NCI-H1417 treated with DMSO at 0.1 percent for 48 hours (cell line): ENCODE measurements at regions not wholly inside any gene's neighbourhood (a gene's known extent, or its start where the extent isn't known, plus 50 kb on each side); places are given as distances from the start of the nearest gene placed in this dataset.
"Not testable (repeated sequence)": the region's sequence is repeated elsewhere in the genome, so short reads cannot be mapped to it uniquely, and the experiment has no call there.

ENCODE experiments used
- DNase-seq: peaks from one replicate; lab custom pipeline; 2025; lab: John Stamatoyannopoulos, UW

- DNase-seq: no peak
Measured at GRCh38 chr3:18124501-18124900, 300.6 kb downstream of the SATB1 start.

- DNase-seq: no peak
Measured at GRCh38 chr3:18122264-18122663, 302.9 kb downstream of the SATB1 start.

GRCh38 chr3:18121020-18121419, 304.1 kb downstream of the SATB1 start:
- DNase-seq: no peak

GRCh38 chr3:18119866-18120265, 305.3 kb downstream of the SATB1 start:
- DNase-seq: no peak

- DNase-seq: no peak
Measured at GRCh38 chr3:18114894-18115293, 310.2 kb downstream of the SATB1 start.

- no peak for DNase-seq
Measured at GRCh38 chr3:18113417-18113816, 311.7 kb downstream of the SATB1 start.

GRCh38 chr3:18112674-18113375, 312.3 kb downstream of the SATB1 start:
- no peak for DNase-seq

- no peak for DNase-seq
Measured at GRCh38 chr3:18111796-18112232, 313.3 kb downstream of the SATB1 start.

GRCh38 chr3:18103591-18103990, 321.5 kb downstream of the SATB1 start:
- no peak for DNase-seq

GRCh38 chr3:18100121-18100520, 325.0 kb downstream of the SATB1 start:
- DNase-seq: no peak

- no peak for DNase-seq
Measured at GRCh38 chr3:18099611-18100010, 325.5 kb downstream of the SATB1 start.

GRCh38 chr3:18098960-18099587, 326.1 kb downstream of the SATB1 start:
- DNase-seq: no peak

- DNase-seq: no peak
Measured at GRCh38 chr3:18097989-18098388, 327.1 kb downstream of the SATB1 start.

- no peak for DNase-seq
Measured at GRCh38 chr3:18097473-18097872, 327.7 kb downstream of the SATB1 start.

- no peak for DNase-seq
Measured at GRCh38 chr3:18092726-18093125, 332.4 kb downstream of the SATB1 start.

GRCh38 chr3:18090377-18090776, 334.8 kb downstream of the SATB1 start:
- no peak for DNase-seq

- no peak for DNase-seq
Measured at GRCh38 chr3:18087988-18088387, 337.2 kb downstream of the SATB1 start.

- no peak for DNase-seq
Measured at GRCh38 chr3:18086760-18087159, 338.4 kb downstream of the SATB1 start.

GRCh38 chr3:18086078-18086477, 339.1 kb downstream of the SATB1 start:
- no peak for DNase-seq

GRCh38 chr3:18085429-18085828, 339.7 kb downstream of the SATB1 start:
- DNase-seq: no peak

- not testable (repeated sequence) for DNase-seq
Measured at GRCh38 chr3:18083273-18083590, 340.8 kb upstream of the TBC1D5 start.

GRCh38 chr3:18082551-18083272, 340.3 kb upstream of the TBC1D5 start:
- DNase-seq: no peak

- DNase-seq: no peak
Measured at GRCh38 chr3:18080198-18080689, 337.8 kb upstream of the TBC1D5 start.
